ENCODE measurements at regions not wholly inside any gene's neighbourhood (a gene's known extent, or its start where the extent isn't known, plus 50 kb on each side); places are given as distances from the start of the nearest gene placed in this dataset.

DNA sequence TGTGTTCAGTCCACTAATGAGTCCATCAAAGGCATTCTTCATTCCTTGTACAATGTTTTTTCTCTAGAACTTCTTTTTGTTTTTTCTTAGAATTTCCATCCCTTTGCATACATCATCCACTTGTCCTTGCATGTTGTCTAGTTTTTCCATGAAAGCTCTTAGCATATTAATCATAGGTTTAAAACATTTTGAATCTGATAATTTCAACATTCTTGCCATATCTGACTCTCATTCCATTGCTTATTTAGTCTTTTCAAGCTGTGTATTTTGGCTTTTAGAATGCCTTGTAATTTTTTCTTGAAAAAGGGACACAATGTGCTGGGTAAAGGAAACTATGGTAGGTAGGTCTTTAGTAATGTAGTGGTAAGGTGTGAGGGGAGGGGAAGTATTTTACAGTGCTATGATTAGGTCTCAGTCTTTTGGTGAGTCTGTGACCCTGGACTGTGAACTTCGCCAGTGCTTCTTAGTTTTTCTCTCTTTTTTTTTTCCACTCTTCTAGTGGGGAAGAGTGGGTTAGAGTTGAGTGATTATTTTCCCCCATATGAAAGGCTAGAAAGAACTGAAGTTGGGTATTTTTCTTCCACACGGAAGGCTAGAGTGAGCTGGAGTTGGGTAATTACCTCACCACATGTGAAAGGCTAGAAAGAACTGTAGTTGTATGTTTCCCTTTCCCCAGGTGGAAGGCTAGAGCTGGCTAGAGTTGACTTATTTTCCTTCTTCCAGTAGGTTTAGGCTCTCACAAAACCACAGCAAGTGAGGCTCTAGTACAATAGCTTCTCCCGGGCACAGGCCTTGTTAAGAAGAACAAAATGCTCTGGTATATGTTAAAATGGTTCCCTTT lies 172.1 kb downstream of the SNX18 start:
- H3K27ac ChIP-seq (ENCODE audit: low read depth, low read length), result no peak overlapping the region
- 85 to 94% (median 93%) methylated on average over 3 of the region's 3 CpGs for WGBS, 3 donors

DNA sequence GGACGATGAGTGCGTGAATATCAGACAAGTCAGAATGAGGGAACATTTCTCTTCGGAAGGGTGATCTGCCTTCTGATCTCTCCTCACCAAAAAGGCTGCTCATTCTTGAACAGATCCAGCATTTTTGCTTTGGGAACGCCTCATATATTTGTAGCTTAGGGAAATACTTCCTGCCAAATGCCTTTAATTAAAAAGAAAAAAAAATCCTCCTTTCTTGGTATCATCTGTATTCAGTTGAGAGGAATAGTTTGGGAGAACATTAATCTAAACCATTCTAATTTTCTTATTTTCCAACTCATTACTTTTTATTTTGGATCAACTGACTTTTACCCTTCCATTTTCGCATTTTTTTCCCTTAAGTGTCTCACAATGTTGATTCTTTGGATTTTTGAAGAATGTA lies 163.4 kb downstream of the SNX18 start:
- no peak overlapping the region for H3K27ac ChIP-seq (ENCODE audit: low read depth, low read length)
- 44 to 67% (median 51%) methylated on average over 5 of the region's 5 CpGs for WGBS, 3 donors

GRCh38 chr5:54679686-54680085 lies 162.1 kb downstream of the SNX18 start:
- 84 to 89% (median 86%) methylated on average over 2 of the region's 2 CpGs for WGBS, 3 donors

GRCh38 chr5:54678737-54679136 lies 161.2 kb downstream of the SNX18 start:
- H3K27ac ChIP-seq (ENCODE audit: low read depth, low read length), result no peak overlapping the region
- 69 to 77% (median 72%) methylated on average over 3 of the region's 3 CpGs for WGBS, 3 donors

More at GRCh38 chr5:54679686-54680085, 162.1 kb downstream of the SNX18 start:
- H3K27ac ChIP-seq (ENCODE audit: low read depth, low read length), result no peak overlapping the region

DNA sequence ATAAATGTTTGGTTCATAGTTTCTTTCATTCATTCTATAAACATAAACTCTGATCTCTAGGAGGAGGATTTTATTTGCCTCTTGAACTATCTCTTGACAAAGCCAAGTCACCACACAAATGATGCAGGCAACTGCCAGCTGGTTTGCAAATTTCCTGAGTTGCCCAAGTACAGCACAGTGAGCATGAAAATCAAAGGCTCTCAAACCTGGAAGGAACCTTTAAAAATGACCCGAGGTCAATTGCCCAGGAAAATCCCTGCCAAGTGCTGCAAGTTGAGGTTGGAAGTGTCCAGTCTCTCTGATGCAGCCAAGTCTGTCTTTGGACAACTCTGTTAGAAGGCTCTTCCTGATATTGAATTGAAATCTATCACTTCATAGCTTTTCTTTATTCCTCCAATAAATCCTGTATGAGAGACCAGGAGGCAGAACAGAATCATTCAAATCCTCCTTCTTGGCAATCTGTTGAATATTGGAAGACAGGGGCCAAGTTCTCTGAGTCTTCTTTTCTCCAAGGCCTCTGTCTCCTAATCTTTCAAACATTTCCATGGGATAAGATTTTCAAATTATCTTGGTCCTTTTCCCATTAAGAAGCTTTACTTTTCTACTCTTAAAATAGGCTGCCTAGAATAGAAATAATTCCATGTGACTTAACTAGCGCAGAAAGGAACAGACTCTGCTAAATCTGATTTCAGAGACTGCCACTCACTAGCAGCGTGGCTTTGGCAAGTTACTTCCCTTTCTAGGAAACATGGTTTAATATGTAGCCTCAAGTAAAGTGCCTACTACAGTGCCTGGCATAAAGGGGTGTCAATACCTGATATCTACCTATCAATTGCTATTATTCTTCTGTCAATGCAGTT lies 159.2 kb downstream of the SNX18 start:
- WGBS, 3 donors, result 38 to 66% (median 46%) methylated on average over 3 of the region's 3 CpGs
- no peak overlapping the region for H3K27ac ChIP-seq (ENCODE audit: low read depth, low read length)

GRCh38 chr5:54673523-54674225 lies 156.1 kb downstream of the SNX18 start:
- no peak overlapping the region for H3K27ac ChIP-seq (ENCODE audit: low read depth, low read length)
- 63 to 78% (median 68%) methylated on average over 4 of the region's 4 CpGs for WGBS, 3 donors

DNA sequence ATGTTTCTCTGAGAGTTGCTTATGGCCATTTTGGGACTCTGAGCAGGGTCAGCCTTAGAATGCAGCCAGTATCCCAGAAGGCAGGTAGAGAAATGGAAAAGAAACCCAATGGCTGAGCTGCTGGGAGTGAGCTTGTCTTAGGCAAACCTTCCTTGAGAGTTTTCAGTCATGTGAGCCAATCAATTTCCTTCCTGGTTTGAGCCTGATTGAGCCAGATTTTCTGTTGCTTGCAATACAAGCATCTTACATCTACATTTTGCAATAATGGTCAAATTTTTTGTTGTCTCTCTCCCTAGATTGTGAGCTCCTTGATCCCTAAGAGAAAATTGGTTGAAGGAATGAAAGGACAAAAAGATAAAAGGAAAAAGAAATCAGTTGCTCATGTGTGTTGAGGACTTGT lies 155.3 kb downstream of the SNX18 start:
- no peak overlapping the region for H3K27ac ChIP-seq (ENCODE audit: low read depth, low read length)

GRCh38 chr5:54671681-54672080 lies 154.1 kb downstream of the SNX18 start:
- no peak overlapping the region for H3K27ac ChIP-seq (ENCODE audit: low read depth, low read length)
- WGBS, 3 donors, result 74 to 81% (median 76%) methylated on average over 2 of the region's 2 CpGs

DNA sequence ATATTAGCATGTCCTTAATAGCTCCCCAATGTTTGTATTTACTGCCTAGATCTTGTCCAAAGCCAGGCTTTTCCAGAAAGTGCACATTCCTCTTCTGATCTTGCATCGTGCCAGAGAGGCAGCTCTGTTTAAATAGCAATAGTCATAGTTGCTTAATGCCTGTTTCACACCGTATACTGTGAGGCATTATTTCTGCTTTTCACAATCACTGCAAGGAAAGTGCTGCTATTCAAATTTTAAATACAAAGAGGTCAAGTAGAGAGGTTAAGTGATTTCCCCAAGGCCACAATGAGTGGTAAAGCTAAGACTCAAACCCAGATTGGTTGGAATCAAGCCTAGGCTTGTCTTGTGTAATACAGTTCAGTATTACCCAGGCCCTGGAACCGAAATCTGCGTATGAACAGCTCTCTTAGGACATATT lies 153.6 kb downstream of the SNX18 start:
- no peak overlapping the region for H3K27ac ChIP-seq (ENCODE audit: low read depth, low read length)
- 29 to 49% (median 38%) methylated on average over 4 of the region's 4 CpGs for WGBS, 3 donors

DNA sequence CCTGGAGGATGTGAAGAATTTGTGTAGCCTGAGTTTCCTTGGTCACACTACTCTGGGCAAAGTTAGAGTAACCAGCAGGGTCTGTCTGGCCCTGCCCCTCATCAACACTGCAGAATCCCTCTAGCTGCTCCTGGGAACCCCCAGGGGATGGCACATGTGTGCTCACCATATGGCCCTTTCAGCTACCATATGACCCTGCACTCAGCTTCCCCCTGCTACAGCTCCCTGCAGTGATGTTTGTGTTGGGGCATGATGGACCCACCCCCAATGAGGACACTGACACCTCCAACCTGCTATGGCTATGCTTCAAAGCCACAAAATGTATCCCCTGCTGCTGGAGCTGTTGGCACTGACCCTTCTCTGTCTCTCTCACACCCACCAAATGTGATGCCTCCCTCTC lies 152.7 kb downstream of the SNX18 start:
- H3K27ac ChIP-seq (ENCODE audit: low read depth, low read length), result no peak overlapping the region

DNA sequence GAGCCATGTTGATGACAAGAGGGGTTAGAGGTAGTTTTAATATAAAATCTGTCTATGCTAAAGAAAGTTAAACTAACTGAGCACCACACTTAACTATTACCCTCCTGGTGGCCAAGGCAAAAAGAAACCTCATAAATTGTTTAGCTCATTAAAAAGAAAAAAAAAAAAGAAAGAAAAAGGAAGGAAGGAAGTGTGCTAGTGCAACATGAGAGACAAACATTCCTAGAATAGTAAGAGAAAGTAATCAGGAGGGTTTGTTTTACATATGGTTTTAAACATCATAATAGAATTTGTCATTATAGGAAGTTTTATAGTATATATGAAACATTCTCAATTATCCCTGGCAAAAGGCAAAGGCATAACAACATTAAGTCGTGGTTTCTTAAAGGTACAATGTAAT lies 152.3 kb downstream of the SNX18 start:
- H3K27ac ChIP-seq (ENCODE audit: low read depth, low read length), result no peak overlapping the region
- WGBS, 3 donors, result 48 to 60% (median 57%) methylated on average over 1 of the region's 1 CpG

DNA sequence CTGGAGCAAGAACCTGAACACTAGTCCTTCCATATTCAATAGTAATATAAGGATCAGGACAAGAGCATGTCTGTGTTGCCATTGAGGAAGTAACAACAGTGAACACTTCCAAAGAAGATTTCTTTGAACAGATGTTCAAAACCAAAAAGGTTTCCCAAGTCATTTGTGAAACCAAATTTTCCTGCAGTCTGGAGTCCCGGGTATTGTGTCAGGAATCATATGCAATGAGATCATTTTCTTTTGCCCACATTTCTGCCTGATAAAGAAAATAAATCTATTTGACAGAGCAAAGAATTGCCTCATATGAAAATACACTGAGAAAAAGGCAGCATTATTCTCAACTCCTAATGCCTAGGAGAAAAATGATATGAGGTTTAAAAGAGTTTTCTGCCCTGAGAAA lies 151.7 kb downstream of the SNX18 start:
- WGBS, 3 donors, result 23 to 38% (median 35%) methylated on average over 1 of the region's 1 CpG
- H3K27ac ChIP-seq (ENCODE audit: low read depth, low read length), result no peak overlapping the region

DNA sequence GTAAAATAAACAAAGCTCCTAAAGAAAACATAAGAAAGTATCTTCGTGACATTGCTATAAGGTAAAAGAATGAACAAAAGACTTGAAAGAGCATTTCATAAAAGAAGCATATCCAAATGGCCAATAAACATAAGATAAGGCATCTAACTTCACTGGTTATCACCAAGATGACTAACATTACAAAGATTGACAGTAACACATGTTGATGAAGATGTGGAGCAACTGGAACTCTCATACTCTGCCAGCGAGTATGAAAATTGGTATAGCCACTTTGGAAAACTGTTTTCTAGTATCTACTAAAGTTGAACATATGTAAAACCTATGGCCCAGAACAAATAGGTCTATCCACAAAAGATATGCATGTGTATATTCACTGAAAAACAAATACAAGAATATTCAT lies 150.5 kb downstream of the SNX18 start:
- H3K27ac ChIP-seq (ENCODE audit: low read depth, low read length), result no peak overlapping the region
- WGBS, 3 donors, result 92 to 98% (median 94%) methylated on average over 2 of the region's 2 CpGs

DNA sequence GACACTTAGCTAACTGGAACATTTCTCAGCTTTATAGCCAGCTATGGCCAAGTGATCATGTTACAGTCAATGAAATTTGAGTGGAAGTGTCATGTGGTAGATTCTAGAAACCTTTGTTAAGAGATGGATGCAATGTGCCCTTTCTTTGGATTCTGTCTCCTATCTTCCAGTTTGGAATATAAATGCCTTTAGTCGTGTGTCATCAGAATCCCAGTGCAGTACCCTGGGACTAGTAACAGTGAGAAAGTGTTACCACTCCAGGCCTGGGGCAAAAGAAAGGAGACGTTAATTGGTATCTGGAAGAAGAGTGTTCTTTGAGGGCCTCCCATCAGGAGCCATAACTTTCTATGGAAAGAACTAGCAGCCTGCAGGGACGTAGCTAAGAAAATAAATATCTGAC lies 149.6 kb downstream of the SNX18 start:
- 67 to 76% (median 75%) methylated on average over 3 of the region's 3 CpGs for WGBS, 3 donors
- H3K27ac ChIP-seq (ENCODE audit: low read depth, low read length), result no peak overlapping the region

- WGBS, 3 donors, result 23 to 35% (median 32%) methylated on average over 5 of the region's 5 CpGs
- H3K27ac ChIP-seq (ENCODE audit: low read depth, low read length), result no peak overlapping the region
Measured at GRCh38 chr5:54663866-54664265, 146.3 kb downstream of the SNX18 start.

DNA sequence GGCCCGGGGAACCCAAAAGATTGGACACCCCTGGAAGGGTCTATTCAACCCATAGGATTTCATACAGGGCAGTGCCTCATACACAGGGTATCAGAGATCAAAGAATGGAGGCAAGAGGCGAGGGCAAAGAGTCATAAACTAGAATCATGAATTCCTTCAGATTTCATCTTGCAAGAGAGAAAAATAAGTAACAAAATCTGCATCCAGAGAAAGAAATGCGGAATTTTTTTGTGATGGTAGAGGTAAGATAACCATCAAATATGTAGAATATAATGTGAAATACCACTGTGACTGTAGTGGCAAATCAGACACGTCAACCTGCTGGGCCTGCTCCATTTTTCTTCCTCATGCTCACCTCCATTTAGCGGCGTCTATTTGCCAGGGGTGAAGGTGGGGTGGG lies 143.6 kb downstream of the SNX18 start:
- no peak overlapping the region for H3K27ac ChIP-seq (ENCODE audit: low read depth, low read length)
- 94 to 97% (median 97%) methylated on average over 6 of the region's 6 CpGs for WGBS, 3 donors

GRCh38 chr5:54659700-54660131 lies 142.2 kb downstream of the SNX18 start:
- no peak overlapping the region for H3K27ac ChIP-seq (ENCODE audit: low read depth, low read length)

DNA sequence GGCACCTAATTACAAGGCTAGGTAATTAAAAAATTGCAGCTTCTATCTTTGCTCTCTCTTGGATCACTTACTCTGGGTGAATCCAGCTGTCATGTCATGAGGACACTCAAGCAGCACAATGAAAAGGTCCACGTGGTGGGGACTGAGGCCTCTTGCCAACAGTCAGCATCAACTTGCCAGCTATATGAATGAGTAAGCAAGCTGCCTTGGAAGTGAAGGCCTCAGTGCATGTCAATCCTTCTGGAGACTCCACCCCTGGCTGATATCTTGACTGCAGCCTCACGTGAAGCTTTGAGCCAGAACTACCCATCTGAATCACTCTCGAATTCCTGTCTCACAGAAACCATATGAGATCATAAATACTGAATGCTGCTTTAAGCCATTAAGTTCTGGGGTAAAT lies 140.5 kb downstream of the SNX18 start:
- 75 to 79% (median 76%) methylated on average over 3 of the region's 3 CpGs for WGBS, 3 donors
- no peak overlapping the region for H3K27ac ChIP-seq (ENCODE audit: low read depth, low read length)

More at GRCh38 chr5:54659700-54660131, 142.2 kb downstream of the SNX18 start:
- WGBS, 3 donors, result 88 to 93% (median 91%) methylated on average over 5 of the region's 5 CpGs

- no peak overlapping the region for H3K27ac ChIP-seq (ENCODE audit: low read depth, low read length)
- WGBS, 3 donors, result 45 to 59% (median 51%) methylated on average over 2 of the region's 2 CpGs
Measured at GRCh38 chr5:54656261-54656728, 138.7 kb downstream of the SNX18 start.
